ENCODE measurements at regions not wholly inside any gene's neighbourhood (a gene's known extent, or its start where the extent isn't known, plus 50 kb on each side); places are given as distances from the start of the nearest gene placed in this dataset.

- DNase-seq, result no peak
Observed at GRCh38 chr5:168162464-168162863, 129.0 kb upstream of the WWC1 start.

- no peak for DNase-seq
Observed at GRCh38 chr5:168163966-168164365, 127.5 kb upstream of the WWC1 start.

GRCh38 chr5:168165221-168165914 lies 126.1 kb upstream of the WWC1 start:
- DNase-seq, result no peak

- no peak for DNase-seq
Observed at GRCh38 chr5:168165977-168166376, 125.5 kb upstream of the WWC1 start.

GRCh38 chr5:168167338-168167737 lies 124.1 kb upstream of the WWC1 start:
- DNase-seq, result no peak

- DNase-seq, result no peak
Observed at GRCh38 chr5:168168978-168169698, 122.3 kb upstream of the WWC1 start.

- DNase-seq, result no peak
Observed at GRCh38 chr5:168169791-168170190, 121.7 kb upstream of the WWC1 start.

GRCh38 chr5:168171901-168172759 lies 119.3 kb upstream of the WWC1 start:
- no peak for DNase-seq

GRCh38 chr5:168172760-168173223 lies 118.7 kb upstream of the WWC1 start:
- DNase-seq, result no peak

GRCh38 chr5:168174376-168174775 lies 117.1 kb upstream of the WWC1 start:
- DNase-seq, result no peak

- DNase-seq, result no peak
Observed at GRCh38 chr5:168176251-168176650, 115.2 kb upstream of the WWC1 start.

GRCh38 chr5:168176941-168177340 lies 114.5 kb upstream of the WWC1 start:
- no peak for DNase-seq

- DNase-seq, result no peak
Observed at GRCh38 chr5:168177831-168178450, 113.5 kb upstream of the WWC1 start.

GRCh38 chr5:168179192-168179593 lies 112.3 kb upstream of the WWC1 start:
- no peak for DNase-seq

GRCh38 chr5:168182269-168182668 lies 109.2 kb upstream of the WWC1 start:
- no peak for DNase-seq

GRCh38 chr5:168184103-168184502 lies 107.3 kb upstream of the WWC1 start:
- no peak for DNase-seq

GRCh38 chr5:168186289-168187074 lies 105.0 kb upstream of the WWC1 start:
- DNase-seq, result no peak

GRCh38 chr5:168187614-168188013 lies 103.8 kb upstream of the WWC1 start:
- no peak for DNase-seq

GRCh38 chr5:168188182-168188581 lies 103.3 kb upstream of the WWC1 start:
- DNase-seq, result no peak

- DNase-seq, result no peak
Observed at GRCh38 chr5:168192120-168192519, 99.3 kb upstream of the WWC1 start.

GRCh38 chr5:168193493-168194250 lies 97.8 kb upstream of the WWC1 start:
- DNase-seq, result no peak
